GM12872 (cell line): ENCODE measurements at regions not wholly inside any gene's neighbourhood (a gene's known extent, or its start where the extent isn't known, plus 50 kb on each side); places are given as distances from the start of the nearest gene placed in this dataset.

Source experiments
- TF ChIP-seq, protein P1 (sequence below): IDR thresholded peaks from 3 replicates; pipeline ENCODE4 v1.5.1; 2011; ENCODE audit warnings: low read depth, mild to moderate bottlenecking, low read length, moderate library complexity; ENCODE audit not compliant: insufficient read depth

DNA sequence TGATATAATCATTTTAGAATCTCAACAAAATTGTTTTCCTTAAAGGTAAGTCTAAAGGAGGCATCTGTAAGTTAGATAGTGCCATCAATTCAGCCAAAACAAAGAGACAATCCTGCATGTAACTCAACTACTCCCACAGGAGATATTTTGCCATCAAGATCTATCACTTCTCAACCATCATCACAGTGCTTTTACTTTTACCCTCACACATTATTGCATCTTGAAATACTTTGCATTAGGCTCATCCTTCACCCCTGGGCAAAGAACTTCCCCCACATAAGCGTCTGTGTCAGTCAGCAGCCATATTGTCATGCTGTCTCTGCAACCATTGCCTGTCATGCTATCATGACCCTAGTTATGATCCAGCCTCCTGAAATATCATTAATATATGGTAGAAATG is 54.9 kb upstream of the NLGN1 start:
- TF ChIP-seq, protein P1, sequence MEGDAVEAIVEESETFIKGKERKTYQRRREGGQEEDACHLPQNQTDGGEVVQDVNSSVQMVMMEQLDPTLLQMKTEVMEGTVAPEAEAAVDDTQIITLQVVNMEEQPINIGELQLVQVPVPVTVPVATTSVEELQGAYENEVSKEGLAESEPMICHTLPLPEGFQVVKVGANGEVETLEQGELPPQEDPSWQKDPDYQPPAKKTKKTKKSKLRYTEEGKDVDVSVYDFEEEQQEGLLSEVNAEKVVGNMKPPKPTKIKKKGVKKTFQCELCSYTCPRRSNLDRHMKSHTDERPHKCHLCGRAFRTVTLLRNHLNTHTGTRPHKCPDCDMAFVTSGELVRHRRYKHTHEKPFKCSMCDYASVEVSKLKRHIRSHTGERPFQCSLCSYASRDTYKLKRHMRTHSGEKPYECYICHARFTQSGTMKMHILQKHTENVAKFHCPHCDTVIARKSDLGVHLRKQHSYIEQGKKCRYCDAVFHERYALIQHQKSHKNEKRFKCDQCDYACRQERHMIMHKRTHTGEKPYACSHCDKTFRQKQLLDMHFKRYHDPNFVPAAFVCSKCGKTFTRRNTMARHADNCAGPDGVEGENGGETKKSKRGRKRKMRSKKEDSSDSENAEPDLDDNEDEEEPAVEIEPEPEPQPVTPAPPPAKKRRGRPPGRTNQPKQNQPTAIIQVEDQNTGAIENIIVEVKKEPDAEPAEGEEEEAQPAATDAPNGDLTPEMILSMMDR = no peak

DNA sequence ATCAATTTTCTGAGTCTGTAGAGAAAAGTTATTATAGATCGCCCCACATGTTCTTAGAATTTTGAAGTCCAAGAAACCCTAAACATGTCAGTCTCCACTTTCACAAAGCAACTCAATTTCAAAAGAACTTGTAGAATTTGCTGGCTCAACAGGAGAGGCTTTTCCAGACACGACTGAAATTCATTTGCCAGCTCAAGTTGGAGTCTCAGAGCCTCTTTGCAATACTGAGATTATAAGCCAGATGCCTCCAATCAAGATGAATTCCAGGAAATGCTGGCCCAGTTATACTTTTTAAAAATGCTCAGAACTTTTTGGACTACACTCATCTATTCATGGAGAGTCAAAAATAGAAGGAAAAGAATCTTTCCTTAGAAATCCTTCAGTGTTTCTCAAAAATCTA is 56.9 kb upstream of the NLGN1 start:
- TF ChIP-seq, protein P1 = no peak

DNA sequence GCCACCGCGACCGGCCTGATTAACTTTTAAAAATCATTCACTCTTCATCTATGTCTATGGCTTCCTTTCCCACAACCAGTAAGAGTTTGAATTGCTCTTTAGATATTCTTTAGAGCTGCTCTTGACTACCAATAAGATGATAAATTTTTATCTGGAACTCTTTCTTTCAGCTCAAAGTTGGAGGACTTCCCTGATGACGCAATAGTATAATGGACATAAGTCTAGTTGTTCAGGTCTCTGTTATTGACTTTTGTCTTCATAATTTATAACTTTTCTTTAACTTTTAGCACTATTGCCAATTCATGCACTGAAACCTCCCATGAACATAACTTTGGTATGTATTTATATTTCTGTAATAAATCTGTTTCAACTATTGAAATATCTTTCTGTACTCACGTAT is 61.3 kb upstream of the NLGN1 start:
- TF ChIP-seq, protein P1 = no peak

DNA sequence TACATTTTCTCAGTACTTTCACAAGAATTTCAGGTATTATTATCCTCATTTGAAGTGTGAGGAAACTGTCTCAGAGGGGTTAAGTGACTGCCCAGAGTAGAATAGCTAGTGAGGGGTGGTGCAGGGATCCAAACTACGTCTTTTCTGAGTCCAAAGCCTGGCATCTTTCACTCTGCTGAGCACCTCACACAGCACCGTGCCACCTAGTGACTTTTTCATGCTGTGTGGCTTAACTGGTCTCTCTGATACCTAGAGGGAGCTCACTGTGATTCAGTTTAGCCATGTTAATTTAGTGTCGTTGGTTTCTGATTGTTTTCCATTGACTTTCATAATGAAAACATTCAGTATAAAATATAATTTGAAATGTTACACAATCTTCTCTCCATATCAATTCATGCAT is 91.4 kb upstream of the NLGN1 start:
- TF ChIP-seq, protein P1 = no peak

DNA sequence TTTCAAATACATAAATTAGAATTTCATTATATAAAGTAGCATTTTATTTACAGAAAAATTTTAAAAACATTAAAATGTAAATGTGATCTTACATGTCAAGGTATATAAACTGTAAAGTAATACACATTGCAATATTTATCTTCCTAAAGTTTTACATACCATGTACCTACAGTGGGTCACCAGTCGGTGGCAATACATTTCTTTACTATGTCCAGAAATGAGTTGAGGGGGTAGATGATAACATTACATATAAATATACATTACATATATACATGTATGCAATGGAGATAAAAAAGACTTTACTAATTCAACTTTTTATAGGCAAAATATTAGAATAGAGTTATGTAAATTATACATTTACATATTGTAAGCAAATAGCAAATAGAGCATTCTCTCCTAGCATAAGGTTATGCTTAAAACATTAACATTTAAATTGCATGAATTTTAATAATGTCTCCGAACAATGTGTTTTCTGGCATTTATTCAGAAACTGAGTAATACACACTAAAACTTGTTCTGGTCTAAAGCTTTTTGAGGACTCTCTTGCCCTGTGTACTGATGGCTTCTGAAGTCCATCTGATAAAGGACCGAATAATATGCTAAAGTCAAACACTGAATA is 93.3 kb upstream of the NLGN1 start:
- TF ChIP-seq, protein P1 = no peak

DNA sequence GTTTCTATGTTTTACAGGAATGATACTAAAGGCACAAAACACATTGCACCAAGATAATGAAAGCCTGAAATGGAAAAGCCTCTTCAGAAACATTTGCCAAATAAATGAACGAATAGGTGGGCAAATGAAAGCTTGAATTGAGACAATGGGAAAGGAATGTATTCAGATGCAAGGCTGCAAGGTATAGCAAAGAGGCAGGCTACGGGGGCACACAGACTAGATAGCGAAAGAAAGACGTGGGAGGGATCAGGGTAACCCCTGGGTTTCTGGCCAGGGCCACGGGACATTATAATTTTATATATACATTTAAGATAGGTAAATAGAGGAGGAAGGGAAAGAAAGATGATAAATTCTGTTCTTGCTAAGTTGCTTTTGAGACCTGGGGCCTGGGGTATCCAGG is 95.9 kb upstream of the NLGN1 start:
- TF ChIP-seq, protein P1 = no peak

DNA sequence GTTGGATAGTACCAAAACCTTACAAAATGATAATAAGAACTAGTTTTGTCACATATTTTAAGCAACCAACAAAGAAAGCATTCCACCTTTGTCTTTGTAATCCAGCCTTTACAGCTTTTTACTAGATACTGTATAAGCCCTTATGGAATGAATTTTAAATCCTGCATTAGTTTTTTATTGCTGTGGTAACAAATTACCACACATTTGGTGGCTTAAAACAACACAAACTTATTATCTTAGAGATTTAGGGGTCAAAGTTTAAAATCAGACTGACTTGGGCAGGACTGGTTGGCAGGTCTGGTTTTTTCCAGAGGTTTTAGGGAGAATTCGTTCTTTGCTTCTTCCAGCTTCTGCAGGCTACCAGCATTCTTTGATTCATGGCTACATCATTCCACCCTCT is 108.5 kb upstream of the NLGN1 start:
- TF ChIP-seq, protein P1 = no peak
